ENCODE measurements at regions not wholly inside any gene's neighbourhood (a gene's known extent, or its start where the extent isn't known, plus 50 kb on each side); places are given as distances from the start of the nearest gene placed in this dataset.

GRCh38 chr16:13359835-13360234 lies 458.4 kb downstream of the SHISA9 start:
- Histone ChIP-seq H3K4me3 (ENCODE audit: insufficient read depth, low read depth, low read length) (no peak overlapping the region), H2AK5ac (ENCODE audit: low read depth, low read length) (no peak overlapping the region), H2AK9ac (replicated peaks; ENCODE audit: low read depth, low read length, poor library complexity) (no peak overlapping the region), H2BK5ac (ENCODE audit: low read depth, low read length, poor library complexity, severe bottlenecking) (no peak overlapping the region), H3K79me1 (ENCODE audit: low read depth in 1 of 2, low read length in 2 of 2) (no peaks in the 10 kb centered on the region), H3K27me3 (ENCODE audit: control insufficient read depth, insufficient read depth, low read length) (no peaks in the 10 kb centered on the region), H4K5ac (ENCODE audit: low read depth, low read length) (no peak overlapping the region), H3K18ac (ENCODE audit: low read depth, low read length) (no peak overlapping the region), H2BK120ac (ENCODE audit: low read depth, low read length) (no peak overlapping the region), H4K91ac (ENCODE audit: insufficient read depth, low read depth, low read length) (no peak overlapping the region), H3K23ac (ENCODE audit: low read depth, low read length) (no peak overlapping the region), H4K8ac (ENCODE audit: low read depth in 2 of 2, low read length in 2 of 2) (no peak overlapping the region), H3K4me2 (ENCODE audit: low read depth, low read length) (no peak overlapping the region), H2BK15ac (ENCODE audit: low read depth, low read length) (no peak overlapping the region), H3K36me3 (ENCODE audit: control insufficient read depth, insufficient read depth, low read length) (no peaks in the 10 kb centered on the region), H3K4ac (ENCODE audit: low read depth, low read length) (no peak overlapping the region), H3K9me1 (ENCODE audit: insufficient read depth, low read length) (no peaks in the 10 kb centered on the region), H2AFZ (replicated peaks; ENCODE audit: low read length, poor library complexity) (no peak overlapping the region), H2BK20ac (ENCODE audit: low read depth, low read length) (no peak overlapping the region), H3K9ac (ENCODE audit: low read depth, low read length) (no peak overlapping the region), H4K20me1 (ENCODE audit: insufficient read depth, low read length) (no peaks in the 10 kb centered on the region), H3K4me1 (ENCODE audit: control insufficient read depth, insufficient read depth, low read length) (no peaks in the 10 kb centered on the region), H3K27ac (ENCODE audit: insufficient read depth, low read length) (no peak overlapping the region), H3K14ac (replicated peaks; ENCODE audit: low read depth, low read length) (no peak overlapping the region), H3K9me3 (ENCODE audit: control insufficient read depth, insufficient read depth, low read length) (peaks cover 6% of the 10 kb centered on the region), H3K56ac (ENCODE audit: extremely low read depth, insufficient read depth, low read length) (no peak overlapping the region)
- dilution Hi-C loops (cut with HindIII; ENCODE audit: low sequenced_read_pairs, unreplicated experiment): no loop called here
- BruUV-seq (replicated peaks): no TSS peak
- CTCF ChIA-PET: no interaction called here
- DNase-seq: no peak
- POLR2A ChIA-PET (ENCODE audit: unreplicated experiment): no interaction called here
- in situ Hi-C loops (cut with MboI; ENCODE audit: low sequenced_read_pairs): no loop called here
- intact Hi-C loops (cut with micrococcal nuclease): no loop called here
- no peak for ATAC-seq (ENCODE audit: low read depth)
- WGBS, 2 experiments (ENCODE audit: extremely low coverage in 2 of 2, insufficient read length in 1 of 2): no CpG with 5 or more reads among the region's 3 CpGs
- TF ChIP-seq ELK1 (IDR thresholded peaks at IDR 0.05; ENCODE audit: borderline replicate concordance, low read depth, low read length) (no peak), POLR2A (IDR thresholded peaks at IDR 0.05; ENCODE audit: low read depth, low read length) (no peak), FOS (IDR thresholded peaks at IDR 0.05; ENCODE audit: low read depth, low read length) (no peak), NFE2L2 (IDR thresholded peaks at IDR 0.05; ENCODE audit: low read depth, low read length) (no peak), RFX5 (IDR thresholded peaks at IDR 0.05; ENCODE audit: low read depth, low read length) (no peak), MXI1 (IDR thresholded peaks at IDR 0.05; ENCODE audit: borderline replicate concordance, low read depth, low read length) (no peak), MAFK (IDR thresholded peaks at IDR 0.05; ENCODE audit: low read depth, low read length) (no peak), BHLHE40 (IDR thresholded peaks at IDR 0.05; ENCODE audit: low read depth, low read length) (no peak), CHD1 (IDR thresholded peaks at IDR 0.05; ENCODE audit: low read depth, low read length) (no peak), RCOR1 (IDR thresholded peaks at IDR 0.05; ENCODE audit: insufficient replicate concordance, low read length) (no peak), SMC3 (IDR thresholded peaks at IDR 0.05; ENCODE audit: low read depth, low read length) (no peak)
- TF ChIP-seq, protein P1, sequence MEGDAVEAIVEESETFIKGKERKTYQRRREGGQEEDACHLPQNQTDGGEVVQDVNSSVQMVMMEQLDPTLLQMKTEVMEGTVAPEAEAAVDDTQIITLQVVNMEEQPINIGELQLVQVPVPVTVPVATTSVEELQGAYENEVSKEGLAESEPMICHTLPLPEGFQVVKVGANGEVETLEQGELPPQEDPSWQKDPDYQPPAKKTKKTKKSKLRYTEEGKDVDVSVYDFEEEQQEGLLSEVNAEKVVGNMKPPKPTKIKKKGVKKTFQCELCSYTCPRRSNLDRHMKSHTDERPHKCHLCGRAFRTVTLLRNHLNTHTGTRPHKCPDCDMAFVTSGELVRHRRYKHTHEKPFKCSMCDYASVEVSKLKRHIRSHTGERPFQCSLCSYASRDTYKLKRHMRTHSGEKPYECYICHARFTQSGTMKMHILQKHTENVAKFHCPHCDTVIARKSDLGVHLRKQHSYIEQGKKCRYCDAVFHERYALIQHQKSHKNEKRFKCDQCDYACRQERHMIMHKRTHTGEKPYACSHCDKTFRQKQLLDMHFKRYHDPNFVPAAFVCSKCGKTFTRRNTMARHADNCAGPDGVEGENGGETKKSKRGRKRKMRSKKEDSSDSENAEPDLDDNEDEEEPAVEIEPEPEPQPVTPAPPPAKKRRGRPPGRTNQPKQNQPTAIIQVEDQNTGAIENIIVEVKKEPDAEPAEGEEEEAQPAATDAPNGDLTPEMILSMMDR (conservative IDR thresholded peaks at IDR 0.05; ENCODE audit: low read depth, low read length): no peak

Measured in IMR-90 (cell line).